Cardiac muscle cell (in vitro differentiated cells and primary cell): ENCODE measurements at regions not wholly inside any gene's neighbourhood (a gene's known extent, or its start where the extent isn't known, plus 50 kb on each side); places are given as distances from the start of the nearest gene placed in this dataset.
A peak's percentile ranks its signal among the peaks of the same experiment; 100 is the strongest.
"Not testable (repeated sequence)": the region's sequence is repeated elsewhere in the genome, so short reads cannot be mapped to it uniquely, and the experiment has no call there.

Experiments
- DNase-seq, 2 donors: peaks; one replicate each; pipeline versions ENCODE4 v3.0.0 to v3.0.0-alpha.2; 2010 to 2017; ENCODE audit warnings: low read depth in 1 of 2, low spot score in 1 of 2
- H3K27ac ChIP-seq: fragments of 200-600 bp; sonication (generic); 2 replicates; pipeline ENCODE4 v1.5.1; 2016
- H3K27me3 ChIP-seq: fragments of 200-600 bp; sonication (generic); 2 replicates; pipeline ENCODE4 v1.6.0; 2016; ENCODE audit warnings: control low read depth
- H3K36me3 ChIP-seq: fragments of 200-600 bp; sonication (generic); 2 replicates; pipeline ENCODE4 v1.5.1; 2016; ENCODE audit warnings: control low read depth
- H3K4me1 ChIP-seq: fragments of 200-600 bp; sonication (generic); 2 replicates; pipeline ENCODE4 v1.8.1; 2017; ENCODE audit warnings: low read depth, mild to moderate bottlenecking, mixed run types
- H3K4me3 ChIP-seq: fragments of 200-600 bp; sonication (generic); 2 replicates; pipeline ENCODE4 v1.5.1; 2016; ENCODE audit warnings: mild to moderate bottlenecking
- H3K9me3 ChIP-seq: fragments of 200-600 bp; sonication (generic); 2 replicates; pipeline ENCODE4 v1.5.1; 2017; ENCODE audit warnings: low read depth, mild to moderate bottlenecking, control low read depth
- CTCF ChIP-seq: IDR thresholded peaks from 2 replicates; pipeline ENCODE4 v1.5.1; 2012; ENCODE audit warnings: low read depth, mild to moderate bottlenecking, low read length

DNA sequence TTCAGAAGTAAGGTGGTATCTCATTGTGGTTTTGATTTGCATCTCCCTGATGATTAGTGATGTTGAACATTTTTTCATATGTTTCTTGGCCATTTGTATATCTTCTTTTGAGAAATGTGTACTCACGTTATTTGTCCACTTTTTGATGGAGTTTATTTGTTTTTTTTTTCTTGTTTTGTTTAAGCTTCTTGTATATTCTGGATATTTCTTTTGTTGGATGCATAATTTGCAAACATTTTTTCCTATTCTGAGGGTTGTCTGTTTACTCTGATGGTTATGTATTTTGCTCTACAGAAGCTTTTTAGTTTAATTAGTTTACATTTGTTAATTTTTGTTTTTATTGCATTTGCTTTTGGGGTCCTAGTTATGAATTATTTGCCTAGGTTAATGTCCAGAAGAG is 927.4 kb upstream of the LRFN5 start:
- no peaks in the 10 kb centered on the region for H3K9me3 ChIP-seq
- no peak for TF ChIP-seq CTCF
- no peaks in the 10 kb centered on the region for H3K36me3 ChIP-seq
- no peaks in the 10 kb centered on the region for H3K4me1 ChIP-seq
- H3K27me3 ChIP-seq: no peaks in the 10 kb centered on the region
- no peak overlapping the region for H3K27ac ChIP-seq
- no peak for DNase-seq
- H3K4me3 ChIP-seq: no peak overlapping the region

GRCh38 chr14:40677206-40677605 is 929.5 kb upstream of the LRFN5 start:
- H3K27ac ChIP-seq, H3K9me3 ChIP-seq, H3K27me3 ChIP-seq, H3K4me1 ChIP-seq, H3K4me3 ChIP-seq, DNase-seq, H3K36me3 ChIP-seq: not testable (repeated sequence)

DNA sequence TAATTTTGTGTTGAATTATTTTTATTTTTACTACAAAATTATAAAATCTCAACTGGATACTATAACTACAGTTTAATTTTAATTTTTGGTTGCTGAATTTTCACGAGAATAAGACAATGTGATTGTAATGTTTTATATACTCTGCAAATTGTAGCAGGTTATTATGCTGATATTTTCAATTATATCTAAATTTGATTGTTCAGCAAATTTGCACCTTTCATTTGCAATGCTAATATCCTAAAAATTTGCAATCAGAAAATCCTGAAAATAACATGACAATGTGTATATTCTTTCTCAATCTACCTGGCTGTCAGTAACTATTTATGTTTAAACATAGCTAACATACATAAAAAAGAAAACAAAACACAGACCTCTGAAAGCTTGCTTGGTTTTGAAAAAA is 932.2 kb upstream of the LRFN5 start:
- H3K4me1 ChIP-seq: no peaks in the 10 kb centered on the region
- H3K27me3 ChIP-seq: no peaks in the 10 kb centered on the region
- H3K9me3 ChIP-seq: no peaks in the 10 kb centered on the region
- no peak for DNase-seq
- no peak overlapping the region for H3K4me3 ChIP-seq
- H3K27ac ChIP-seq: no peak overlapping the region
- no peaks in the 10 kb centered on the region for H3K36me3 ChIP-seq
- no peak for TF ChIP-seq CTCF

DNA sequence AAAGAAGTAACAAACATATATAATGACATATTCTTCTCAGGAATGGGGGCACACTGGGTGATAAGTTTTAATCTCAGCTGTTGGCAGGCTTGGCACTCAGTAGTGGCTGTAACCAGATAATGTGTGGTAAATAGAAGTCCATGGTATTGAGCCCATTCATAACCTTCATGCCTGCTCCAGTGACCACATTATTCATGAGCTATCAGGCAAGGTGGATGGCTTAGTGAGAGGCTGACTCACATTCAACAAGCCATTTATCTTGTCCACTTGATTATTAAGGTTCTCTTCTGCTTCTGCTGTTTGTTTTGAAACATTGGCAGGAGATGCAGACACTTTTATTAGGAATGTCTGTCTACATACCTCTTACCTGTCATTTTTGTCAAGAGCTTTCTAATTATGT is 950.4 kb upstream of the LRFN5 start:
- DNase-seq: no peak
- no peaks in the 10 kb centered on the region for H3K4me1 ChIP-seq
- H3K4me3 ChIP-seq: no peak overlapping the region
- H3K27me3 ChIP-seq: no peaks in the 10 kb centered on the region
- H3K9me3 ChIP-seq: no peaks in the 10 kb centered on the region
- no peak for TF ChIP-seq CTCF
- no peak overlapping the region for H3K27ac ChIP-seq
- no peaks in the 10 kb centered on the region for H3K36me3 ChIP-seq

GRCh38 chr14:40652089-40652691 is 954.5 kb upstream of the LRFN5 start:
- DNase-seq: no peak
- no peak overlapping the region for H3K4me3 ChIP-seq
- H3K27ac ChIP-seq: no peak overlapping the region
- no peak for TF ChIP-seq CTCF
- H3K27me3 ChIP-seq: no peaks in the 10 kb centered on the region
- H3K36me3 ChIP-seq: no peaks in the 10 kb centered on the region
- no peaks in the 10 kb centered on the region for H3K9me3 ChIP-seq
- H3K4me1 ChIP-seq: no peaks in the 10 kb centered on the region

DNA sequence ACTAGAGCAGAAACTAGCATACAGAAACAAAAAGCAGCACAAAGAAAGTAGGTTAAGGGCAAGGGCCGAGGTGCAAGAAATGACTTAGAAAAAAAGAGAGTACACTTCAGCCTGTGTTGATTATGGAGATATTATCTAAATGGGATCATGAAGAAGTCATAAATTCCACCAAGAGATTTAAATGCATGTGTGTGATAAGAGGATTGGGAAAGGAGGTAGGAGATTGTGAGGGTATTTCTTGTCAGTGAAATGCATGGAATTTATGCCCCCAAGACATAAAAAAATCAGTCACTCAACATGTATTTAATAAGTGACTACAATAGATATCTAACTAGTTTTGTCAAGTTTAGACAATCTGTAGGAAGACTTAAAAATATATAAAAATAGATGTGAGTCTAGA is 976.2 kb upstream of the LRFN5 start:
- Histone ChIP-seq H3K36me3 (no peaks in the 10 kb centered on the region), H3K4me1 (no peaks in the 10 kb centered on the region), H3K9me3 (no peaks in the 10 kb centered on the region), H3K27me3 (no peaks in the 10 kb centered on the region), H3K27ac (no peak overlapping the region), H3K4me3 (peak overlapping the region; percentile 30)
- no peak for DNase-seq
- TF ChIP-seq CTCF: no peak

DNA sequence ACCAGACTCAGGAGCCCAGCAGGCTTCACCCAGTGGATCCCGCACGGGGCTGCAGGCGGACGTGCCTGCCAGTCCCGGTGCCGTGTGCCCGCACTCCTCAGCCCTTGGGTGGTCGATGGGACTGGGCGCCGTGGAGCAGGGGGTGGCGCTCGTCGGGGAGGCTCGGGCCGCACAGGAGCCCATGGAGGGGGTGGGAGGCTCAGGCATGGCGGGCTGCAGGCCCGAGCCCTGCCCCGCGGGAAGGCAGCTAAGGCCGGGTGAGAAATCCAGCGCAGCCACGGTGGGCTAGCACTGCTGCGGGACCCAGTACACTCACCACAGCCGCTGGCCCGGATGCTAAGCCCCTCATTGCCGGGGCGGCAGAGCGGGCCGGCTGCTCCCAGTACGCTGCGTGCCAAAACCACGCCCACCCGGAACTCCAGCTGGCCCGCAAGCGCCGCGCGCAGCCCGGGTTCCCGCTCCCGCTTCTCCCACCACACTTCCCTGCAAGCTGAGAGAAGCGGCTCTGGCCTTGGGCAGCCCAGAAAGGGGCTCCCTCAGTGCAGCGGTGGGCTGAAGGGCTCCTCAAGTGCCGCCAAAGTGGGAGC is 977.0 kb upstream of the LRFN5 start:
- not testable (repeated sequence) for H3K4me1 ChIP-seq, H3K27ac ChIP-seq, H3K9me3 ChIP-seq, H3K27me3 ChIP-seq, H3K36me3 ChIP-seq
- H3K4me3 ChIP-seq: peak overlapping the region; percentile 30
- peak in 1 of 2 donors; percentile 73 for DNase-seq
